Adrenal gland (tissue), 5 donors: ENCODE measurements at regions not wholly inside any gene's neighbourhood (a gene's known extent, or its start where the extent isn't known, plus 50 kb on each side); places are given as distances from the start of the nearest gene placed in this dataset.

ENCODE experiments used
- POLR2A ChIP-seq, 2 donors: fragments of 450-650 bp; IDR thresholded peaks; one replicate each; pipeline ENCODE4 v1.6.1; 2017; ENCODE audit warnings: antibody characterized with exemption in 2 of 2, mild to moderate bottlenecking in 2 of 2, moderate library complexity in 1 of 2
- TF ChIP-seq, protein P1 (sequence below), 6 experiments: fragments of 450-650 bp in 4 of 6; fragments of 200-600 bp in 2 of 6; sonication (generic) in 1 of 6; IDR thresholded peaks; 1 replicate in 5 of 6; 2 replicates in 1 of 6; pipeline versions ENCODE4 v1.5.1 to v1.8.0; 2016 to 2021; ENCODE audit warnings: antibody characterized with exemption in 6 of 6, mild to moderate bottlenecking in 2 of 6, moderate library complexity in 1 of 6
- donor health status: DM: no; HTN: no; CAD: no.

DNA sequence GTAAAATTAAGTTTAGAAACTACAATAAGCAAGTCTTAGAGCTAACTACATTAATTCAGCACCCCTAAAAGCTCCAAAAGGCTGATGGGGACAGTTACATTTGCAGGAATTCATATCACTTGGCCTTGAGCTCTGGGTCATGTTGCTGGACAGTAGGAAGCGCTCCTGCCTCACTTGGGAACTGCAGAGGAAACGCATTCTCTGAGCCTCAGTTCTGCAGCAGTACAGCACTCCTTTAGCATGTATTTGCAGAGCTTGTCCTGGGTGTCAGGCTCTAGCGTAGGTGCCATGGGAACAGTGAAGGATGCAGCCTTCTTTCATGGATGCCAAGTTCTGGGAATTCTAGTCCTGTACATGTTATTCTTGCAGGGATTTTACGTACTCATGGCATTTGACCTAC is 710.4 kb downstream of the IRX1 start:
- TF ChIP-seq, protein P1, sequence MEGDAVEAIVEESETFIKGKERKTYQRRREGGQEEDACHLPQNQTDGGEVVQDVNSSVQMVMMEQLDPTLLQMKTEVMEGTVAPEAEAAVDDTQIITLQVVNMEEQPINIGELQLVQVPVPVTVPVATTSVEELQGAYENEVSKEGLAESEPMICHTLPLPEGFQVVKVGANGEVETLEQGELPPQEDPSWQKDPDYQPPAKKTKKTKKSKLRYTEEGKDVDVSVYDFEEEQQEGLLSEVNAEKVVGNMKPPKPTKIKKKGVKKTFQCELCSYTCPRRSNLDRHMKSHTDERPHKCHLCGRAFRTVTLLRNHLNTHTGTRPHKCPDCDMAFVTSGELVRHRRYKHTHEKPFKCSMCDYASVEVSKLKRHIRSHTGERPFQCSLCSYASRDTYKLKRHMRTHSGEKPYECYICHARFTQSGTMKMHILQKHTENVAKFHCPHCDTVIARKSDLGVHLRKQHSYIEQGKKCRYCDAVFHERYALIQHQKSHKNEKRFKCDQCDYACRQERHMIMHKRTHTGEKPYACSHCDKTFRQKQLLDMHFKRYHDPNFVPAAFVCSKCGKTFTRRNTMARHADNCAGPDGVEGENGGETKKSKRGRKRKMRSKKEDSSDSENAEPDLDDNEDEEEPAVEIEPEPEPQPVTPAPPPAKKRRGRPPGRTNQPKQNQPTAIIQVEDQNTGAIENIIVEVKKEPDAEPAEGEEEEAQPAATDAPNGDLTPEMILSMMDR (IDR thresholded peaks at IDR 0.05), result no peak
- no peak for TF ChIP-seq POLR2A (IDR thresholded peaks at IDR 0.05)
